Endothelial cell of umbilical vein (primary cell): ENCODE measurements at regions not wholly inside any gene's neighbourhood (a gene's known extent, or its start where the extent isn't known, plus 50 kb on each side); places are given as distances from the start of the nearest gene placed in this dataset.
A peak's percentile ranks its signal among the peaks of the same experiment; 100 is the strongest.

Experiments
- CTCF ChIP-seq, 2 donors: IDR thresholded peaks; 1 replicate in 1 of 2; 2 replicates in 1 of 2; pipeline ENCODE4 v1.5.1; 2011; ENCODE audit warnings: low read length in 2 of 2, mild to moderate bottlenecking in 2 of 2, moderate library complexity in 2 of 2, control low read depth in 1 of 2, inconsistent platforms in 1 of 2, low read depth in 1 of 2; ENCODE audit not compliant: insufficient read depth in 1 of 2; ENCODE audit errors: extremely low read depth in 1 of 2
- FOS ChIP-seq: IDR thresholded peaks from 2 replicates; pipeline ENCODE4 v1.6.1; 2011; ENCODE audit warnings: mild to moderate bottlenecking, low read length, moderate library complexity, borderline replicate concordance; ENCODE audit not compliant: insufficient read depth
- POLR2A ChIP-seq: IDR thresholded peaks from 2 replicates; pipeline ENCODE4 v1.6.1; 2012; ENCODE audit warnings: low read depth, mild to moderate bottlenecking, control low read depth, low read length
- POLR2AphosphoS5 ChIP-seq: IDR thresholded peaks from 2 replicates; pipeline ENCODE4 v1.6.1; 2012; ENCODE audit warnings: low read depth, mild to moderate bottlenecking, control low read depth, low read length, moderate library complexity; ENCODE audit not compliant: insufficient read depth

GRCh38 chr2:240320204-240320993 lies 115.1 kb upstream of the GPC1 start:
- TF ChIP-seq CTCF (IDR thresholded peaks at IDR 0.05; ENCODE audit: extremely low read depth in 1 of 2, insufficient read depth in 1 of 2, low read depth in 1 of 2, low read length in 2 of 2) (no peak), POLR2A (no peak), FOS (peak; percentile 85), POLR2AphosphoS5 (peak; percentile 65)
